Neural cell (in vitro differentiated cells): ENCODE measurements at regions not wholly inside any gene's neighbourhood (a gene's known extent, or its start where the extent isn't known, plus 50 kb on each side); places are given as distances from the start of the nearest gene placed in this dataset.

Source experiments
- H2AFZ ChIP-seq: fragments of 200-600, 300-800 bp; sonication (generic), shearing (Covaris generic); 2 replicates; pipeline ENCODE4 v1.6.0; 2014; ENCODE audit warnings: low read depth, mild to moderate bottlenecking, antibody characterized with exemption, low read length, moderate library complexity
- H3F3A ChIP-seq: fragments of 200-600 bp; shearing (Covaris generic); 2 replicates; pipeline ENCODE4 v1.6.1; 2016; ENCODE audit warnings: mild to moderate bottlenecking, moderate library complexity, mixed read lengths, antibody characterized with exemption, low read length; ENCODE audit not compliant: insufficient read depth, poor library complexity, severe bottlenecking
- H3K27ac ChIP-seq: fragments of 200-600, 300-800 bp; sonication (generic), shearing (Covaris generic); 2 replicates; pipeline ENCODE4 v1.5.1; 2014; ENCODE audit warnings: mild to moderate bottlenecking, low read length, moderate library complexity
- H3K27me3 ChIP-seq: fragments of 300-800, 200-600 bp; sonication (generic), shearing (Covaris generic); 2 replicates; pipeline ENCODE4 v1.6.0; 2014; ENCODE audit warnings: mild to moderate bottlenecking, low read depth, low read length, moderate library complexity; ENCODE audit not compliant: insufficient read depth
- H3K36me3 ChIP-seq: fragments of 300-800, 200-600 bp; sonication (generic), shearing (Covaris generic); 2 replicates; pipeline ENCODE4 v1.5.1; 2014; ENCODE audit warnings: mild to moderate bottlenecking, antibody characterized with exemption, low read length, moderate library complexity; ENCODE audit not compliant: insufficient read depth
- H3K4me2 ChIP-seq: fragments of 300-800, 200-600 bp; sonication (generic), shearing (Covaris generic); 2 replicates; pipeline ENCODE4 v1.6.0; 2014; ENCODE audit warnings: mild to moderate bottlenecking, low read length
- H3K4me3 ChIP-seq: fragments of 300-800, 200-600 bp; sonication (generic), shearing (Covaris generic); 2 replicates; pipeline ENCODE4 v1.5.1; 2014; ENCODE audit warnings: mild to moderate bottlenecking, low read length, moderate library complexity
- H3K79me2 ChIP-seq: fragments of 200-600 bp; shearing (Covaris generic); replicated peaks from 2 replicates; pipeline ENCODE4 v1.6.0; 2014; ENCODE audit warnings: mild to moderate bottlenecking, low read length, moderate library complexity; ENCODE audit not compliant: insufficient read depth
- H3K9ac ChIP-seq: fragments of 300-800, 200-600 bp; sonication (generic), shearing (Covaris generic); 2 replicates; pipeline ENCODE4 v1.6.1; 2016; ENCODE audit warnings: mild to moderate bottlenecking, low read length, mixed read lengths
- H3K9me2 ChIP-seq: fragments of 200-600 bp; shearing (Covaris generic); 2 replicates; pipeline ENCODE4 v1.6.1; 2016; ENCODE audit warnings: mild to moderate bottlenecking, low read length, mixed read lengths; ENCODE audit not compliant: insufficient read depth
- H3K9me3 ChIP-seq: fragments of 200-600, 300-800 bp; sonication (generic), shearing (Covaris generic); 2 replicates; pipeline ENCODE4 v1.6.1; 2016; ENCODE audit warnings: mild to moderate bottlenecking, mixed run types, low read length, moderate library complexity, mixed read lengths
- H4K20me1 ChIP-seq: fragments of 200-600 bp; shearing (Covaris generic); 2 replicates; pipeline ENCODE4 v1.6.1; 2016; ENCODE audit warnings: mild to moderate bottlenecking, mixed run types; ENCODE audit not compliant: insufficient read depth
- EP300 ChIP-seq: fragments of 450-650 bp; conservative IDR thresholded peaks from 2 replicates; pipeline ENCODE4 v1.6.1; 2014; ENCODE audit warnings: antibody characterized with exemption, mild to moderate bottlenecking, moderate library complexity; ENCODE audit not compliant: poor library complexity, severe bottlenecking
- EZH2 ChIP-seq: fragments of 200-600, 300-800 bp; shearing (Covaris generic), sonication (generic); IDR thresholded peaks from 2 replicates; pipeline ENCODE4 v1.6.1; 2014; ENCODE audit warnings: antibody characterized with exemption, low read length, borderline replicate concordance, mild to moderate bottlenecking; ENCODE audit not compliant: insufficient read depth, poor library complexity, severe bottlenecking
- MXI1 ChIP-seq: fragments of 450-650 bp; conservative IDR thresholded peaks from 2 replicates; pipeline ENCODE4 v1.6.1; 2014; ENCODE audit warnings: antibody characterized with exemption, mild to moderate bottlenecking; ENCODE audit not compliant: poor library complexity, severe bottlenecking
- POLR2AphosphoS5 ChIP-seq: IDR thresholded peaks from 2 replicates; pipeline ENCODE4 v1.6.1; 2012
- RAD21 ChIP-seq: fragments of 450-650 bp; conservative IDR thresholded peaks from 2 replicates; pipeline ENCODE4 v1.6.1; 2014; ENCODE audit warnings: antibody characterized with exemption, mild to moderate bottlenecking, moderate library complexity
- SMC3 ChIP-seq: fragments of 450-650 bp; conservative IDR thresholded peaks from 2 replicates; pipeline ENCODE4 v1.6.1; 2014; ENCODE audit warnings: antibody characterized with exemption, mild to moderate bottlenecking, moderate library complexity; ENCODE audit not compliant: poor library complexity
- TAF1 ChIP-seq: IDR thresholded peaks from 2 replicates; pipeline ENCODE4 v1.6.1; 2012; ENCODE audit warnings: low read depth
- TF ChIP-seq, protein P1 (sequence below): fragments of 450-650 bp; IDR thresholded peaks from 2 replicates; pipeline ENCODE4 v1.5.1; 2014; ENCODE audit warnings: antibody characterized with exemption, mild to moderate bottlenecking, moderate library complexity; ENCODE audit not compliant: poor library complexity, severe bottlenecking
- TF ChIP-seq, protein P2 (sequence below): IDR thresholded peaks from 2 replicates; pipeline ENCODE4 v1.6.1; 2012; ENCODE audit warnings: borderline replicate concordance

DNA sequence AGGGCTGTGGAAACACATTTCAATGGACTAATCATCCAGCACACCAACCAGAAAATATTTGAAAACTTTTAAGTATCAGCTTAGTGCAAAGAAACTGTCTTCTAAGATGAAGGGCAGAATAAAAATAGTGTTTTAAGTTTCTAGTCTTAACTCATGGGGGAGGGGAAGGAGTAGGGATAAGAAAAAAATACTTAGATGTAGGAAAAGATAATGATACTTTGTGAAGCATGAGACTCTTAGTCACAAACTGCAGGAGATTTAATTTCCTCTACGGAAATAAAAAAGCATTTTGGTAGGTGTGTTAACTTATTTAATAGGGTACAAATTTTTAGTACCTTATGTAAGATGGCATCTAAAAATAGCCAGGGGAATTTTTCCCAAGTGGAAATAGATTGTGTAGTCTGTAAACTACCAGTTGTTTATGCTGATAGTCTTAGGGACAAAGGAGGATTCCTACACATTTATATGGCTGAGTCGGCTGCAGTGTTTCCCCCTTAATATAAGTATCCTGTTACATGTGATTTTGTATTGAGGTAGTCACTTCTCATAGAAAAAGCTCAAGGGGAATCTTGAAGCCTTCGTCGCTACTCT lies 78.2 kb upstream of the GBE1 start:
- no peak overlapping the region for H3K9ac ChIP-seq
- H2AFZ ChIP-seq, result no peak overlapping the region
- H3K4me2 ChIP-seq, result no peak overlapping the region
- H3K79me2 ChIP-seq, result no peaks in the 10 kb centered on the region
- no peak overlapping the region for H3K27ac ChIP-seq
- no peaks in the 10 kb centered on the region for H3K9me3 ChIP-seq
- H3F3A ChIP-seq, result no peaks in the 10 kb centered on the region
- no peaks in the 10 kb centered on the region for H3K27me3 ChIP-seq
- no peaks in the 10 kb centered on the region for H3K36me3 ChIP-seq
- H3K9me2 ChIP-seq, result no peaks in the 10 kb centered on the region
- H3K4me3 ChIP-seq, result no peak overlapping the region
- H4K20me1 ChIP-seq, result no peaks in the 10 kb centered on the region
- no peak for TF ChIP-seq MXI1
- no peak for TF ChIP-seq SMC3
- TF ChIP-seq, protein P1, sequence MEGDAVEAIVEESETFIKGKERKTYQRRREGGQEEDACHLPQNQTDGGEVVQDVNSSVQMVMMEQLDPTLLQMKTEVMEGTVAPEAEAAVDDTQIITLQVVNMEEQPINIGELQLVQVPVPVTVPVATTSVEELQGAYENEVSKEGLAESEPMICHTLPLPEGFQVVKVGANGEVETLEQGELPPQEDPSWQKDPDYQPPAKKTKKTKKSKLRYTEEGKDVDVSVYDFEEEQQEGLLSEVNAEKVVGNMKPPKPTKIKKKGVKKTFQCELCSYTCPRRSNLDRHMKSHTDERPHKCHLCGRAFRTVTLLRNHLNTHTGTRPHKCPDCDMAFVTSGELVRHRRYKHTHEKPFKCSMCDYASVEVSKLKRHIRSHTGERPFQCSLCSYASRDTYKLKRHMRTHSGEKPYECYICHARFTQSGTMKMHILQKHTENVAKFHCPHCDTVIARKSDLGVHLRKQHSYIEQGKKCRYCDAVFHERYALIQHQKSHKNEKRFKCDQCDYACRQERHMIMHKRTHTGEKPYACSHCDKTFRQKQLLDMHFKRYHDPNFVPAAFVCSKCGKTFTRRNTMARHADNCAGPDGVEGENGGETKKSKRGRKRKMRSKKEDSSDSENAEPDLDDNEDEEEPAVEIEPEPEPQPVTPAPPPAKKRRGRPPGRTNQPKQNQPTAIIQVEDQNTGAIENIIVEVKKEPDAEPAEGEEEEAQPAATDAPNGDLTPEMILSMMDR, result no peak
- TF ChIP-seq EZH2, result no peak
- TF ChIP-seq EP300, result no peak
- no peak for TF ChIP-seq POLR2AphosphoS5
- TF ChIP-seq TAF1, result no peak
- no peak for TF ChIP-seq RAD21
- TF ChIP-seq, protein P2, sequence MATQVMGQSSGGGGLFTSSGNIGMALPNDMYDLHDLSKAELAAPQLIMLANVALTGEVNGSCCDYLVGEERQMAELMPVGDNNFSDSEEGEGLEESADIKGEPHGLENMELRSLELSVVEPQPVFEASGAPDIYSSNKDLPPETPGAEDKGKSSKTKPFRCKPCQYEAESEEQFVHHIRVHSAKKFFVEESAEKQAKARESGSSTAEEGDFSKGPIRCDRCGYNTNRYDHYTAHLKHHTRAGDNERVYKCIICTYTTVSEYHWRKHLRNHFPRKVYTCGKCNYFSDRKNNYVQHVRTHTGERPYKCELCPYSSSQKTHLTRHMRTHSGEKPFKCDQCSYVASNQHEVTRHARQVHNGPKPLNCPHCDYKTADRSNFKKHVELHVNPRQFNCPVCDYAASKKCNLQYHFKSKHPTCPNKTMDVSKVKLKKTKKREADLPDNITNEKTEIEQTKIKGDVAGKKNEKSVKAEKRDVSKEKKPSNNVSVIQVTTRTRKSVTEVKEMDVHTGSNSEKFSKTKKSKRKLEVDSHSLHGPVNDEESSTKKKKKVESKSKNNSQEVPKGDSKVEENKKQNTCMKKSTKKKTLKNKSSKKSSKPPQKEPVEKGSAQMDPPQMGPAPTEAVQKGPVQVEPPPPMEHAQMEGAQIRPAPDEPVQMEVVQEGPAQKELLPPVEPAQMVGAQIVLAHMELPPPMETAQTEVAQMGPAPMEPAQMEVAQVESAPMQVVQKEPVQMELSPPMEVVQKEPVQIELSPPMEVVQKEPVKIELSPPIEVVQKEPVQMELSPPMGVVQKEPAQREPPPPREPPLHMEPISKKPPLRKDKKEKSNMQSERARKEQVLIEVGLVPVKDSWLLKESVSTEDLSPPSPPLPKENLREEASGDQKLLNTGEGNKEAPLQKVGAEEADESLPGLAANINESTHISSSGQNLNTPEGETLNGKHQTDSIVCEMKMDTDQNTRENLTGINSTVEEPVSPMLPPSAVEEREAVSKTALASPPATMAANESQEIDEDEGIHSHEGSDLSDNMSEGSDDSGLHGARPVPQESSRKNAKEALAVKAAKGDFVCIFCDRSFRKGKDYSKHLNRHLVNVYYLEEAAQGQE, result no peak

DNA sequence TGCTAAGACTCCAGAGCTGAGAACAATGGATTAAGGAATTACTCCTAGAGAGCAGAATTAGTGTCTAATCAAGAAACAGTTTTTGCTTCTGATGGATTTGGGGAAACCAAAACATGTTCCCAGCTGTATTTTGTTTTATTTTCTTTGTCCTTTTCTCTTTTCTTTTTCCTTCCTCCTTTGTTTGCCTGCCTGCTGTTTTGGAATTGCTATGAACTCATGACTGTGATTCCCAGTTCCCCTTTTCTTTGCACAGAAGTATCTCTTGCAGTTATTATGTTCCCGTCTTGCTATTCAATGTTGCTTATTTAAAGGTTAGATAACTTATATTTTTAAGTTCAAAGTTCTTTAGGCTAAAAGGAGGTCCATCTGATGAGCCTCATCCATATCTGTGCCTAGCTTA lies 77.0 kb upstream of the GBE1 start:
- no peaks in the 10 kb centered on the region for H4K20me1 ChIP-seq
- TF ChIP-seq, protein P1, result no peak
- no peak for TF ChIP-seq POLR2AphosphoS5
- TF ChIP-seq TAF1, result no peak
- no peak for TF ChIP-seq RAD21
- no peaks in the 10 kb centered on the region for H3K27me3 ChIP-seq
- no peaks in the 10 kb centered on the region for H3K36me3 ChIP-seq
- no peak overlapping the region for H2AFZ ChIP-seq
- H3K9ac ChIP-seq, result no peak overlapping the region
- no peaks in the 10 kb centered on the region for H3K9me2 ChIP-seq
- no peaks in the 10 kb centered on the region for H3K79me2 ChIP-seq
- no peaks in the 10 kb centered on the region for H3K9me3 ChIP-seq
- no peak overlapping the region for H3K27ac ChIP-seq
- H3F3A ChIP-seq, result no peaks in the 10 kb centered on the region
- no peak overlapping the region for H3K4me3 ChIP-seq
- no peak overlapping the region for H3K4me2 ChIP-seq
